Fibroblast of the aortic adventitia (primary cell): ENCODE measurements at regions not wholly inside any gene's neighbourhood (a gene's known extent, or its start where the extent isn't known, plus 50 kb on each side); places are given as distances from the start of the nearest gene placed in this dataset.
"Not testable (repeated sequence)": the region's sequence is repeated elsewhere in the genome, so short reads cannot be mapped to it uniquely, and the experiment has no call there.

Source experiments
- DNase-seq: peaks from one replicate; pipeline ENCODE4 v3.0.0-alpha.2; 2010; ENCODE audit warnings: low read depth
- H3K4me3 ChIP-seq: 2 replicates; pipeline ENCODE4 v1.5.1; 2011; ENCODE audit warnings: low read depth, mild to moderate bottlenecking, control low read depth, low read length, moderate library complexity
- TF ChIP-seq, protein P1 (sequence below): IDR thresholded peaks from 2 replicates; pipeline ENCODE4 v1.5.1; 2011; ENCODE audit warnings: mild to moderate bottlenecking, low read length, control low read depth, inconsistent platforms; ENCODE audit not compliant: insufficient read depth

DNA sequence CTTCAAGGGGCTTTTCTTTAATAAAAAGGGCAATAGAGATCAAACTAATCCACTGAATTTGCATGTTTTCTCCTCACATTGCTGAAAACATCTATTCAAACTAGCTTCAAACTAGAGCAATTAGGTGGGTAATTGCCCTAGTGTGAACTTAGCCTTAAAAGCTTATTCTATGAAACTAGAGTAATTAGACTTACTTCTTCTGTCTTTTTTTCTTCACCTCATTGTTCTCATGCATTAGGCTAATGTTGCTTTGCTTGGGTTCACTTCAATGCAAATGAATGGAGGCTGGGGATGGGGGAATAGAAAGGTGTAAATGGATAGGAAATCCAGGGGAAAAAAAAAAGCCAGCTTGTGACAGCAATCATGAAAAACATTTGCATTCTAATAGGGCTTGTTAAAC lies 414.8 kb upstream of the LMO3 start:
- TF ChIP-seq, protein P1, sequence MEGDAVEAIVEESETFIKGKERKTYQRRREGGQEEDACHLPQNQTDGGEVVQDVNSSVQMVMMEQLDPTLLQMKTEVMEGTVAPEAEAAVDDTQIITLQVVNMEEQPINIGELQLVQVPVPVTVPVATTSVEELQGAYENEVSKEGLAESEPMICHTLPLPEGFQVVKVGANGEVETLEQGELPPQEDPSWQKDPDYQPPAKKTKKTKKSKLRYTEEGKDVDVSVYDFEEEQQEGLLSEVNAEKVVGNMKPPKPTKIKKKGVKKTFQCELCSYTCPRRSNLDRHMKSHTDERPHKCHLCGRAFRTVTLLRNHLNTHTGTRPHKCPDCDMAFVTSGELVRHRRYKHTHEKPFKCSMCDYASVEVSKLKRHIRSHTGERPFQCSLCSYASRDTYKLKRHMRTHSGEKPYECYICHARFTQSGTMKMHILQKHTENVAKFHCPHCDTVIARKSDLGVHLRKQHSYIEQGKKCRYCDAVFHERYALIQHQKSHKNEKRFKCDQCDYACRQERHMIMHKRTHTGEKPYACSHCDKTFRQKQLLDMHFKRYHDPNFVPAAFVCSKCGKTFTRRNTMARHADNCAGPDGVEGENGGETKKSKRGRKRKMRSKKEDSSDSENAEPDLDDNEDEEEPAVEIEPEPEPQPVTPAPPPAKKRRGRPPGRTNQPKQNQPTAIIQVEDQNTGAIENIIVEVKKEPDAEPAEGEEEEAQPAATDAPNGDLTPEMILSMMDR = no peak
- DNase-seq = no peak
- H3K4me3 ChIP-seq = no peak overlapping the region

GRCh38 chr12:17017402-17017801 lies 411.4 kb upstream of the LMO3 start:
- no peak for DNase-seq
- TF ChIP-seq, protein P1 = no peak
- no peak overlapping the region for H3K4me3 ChIP-seq

DNA sequence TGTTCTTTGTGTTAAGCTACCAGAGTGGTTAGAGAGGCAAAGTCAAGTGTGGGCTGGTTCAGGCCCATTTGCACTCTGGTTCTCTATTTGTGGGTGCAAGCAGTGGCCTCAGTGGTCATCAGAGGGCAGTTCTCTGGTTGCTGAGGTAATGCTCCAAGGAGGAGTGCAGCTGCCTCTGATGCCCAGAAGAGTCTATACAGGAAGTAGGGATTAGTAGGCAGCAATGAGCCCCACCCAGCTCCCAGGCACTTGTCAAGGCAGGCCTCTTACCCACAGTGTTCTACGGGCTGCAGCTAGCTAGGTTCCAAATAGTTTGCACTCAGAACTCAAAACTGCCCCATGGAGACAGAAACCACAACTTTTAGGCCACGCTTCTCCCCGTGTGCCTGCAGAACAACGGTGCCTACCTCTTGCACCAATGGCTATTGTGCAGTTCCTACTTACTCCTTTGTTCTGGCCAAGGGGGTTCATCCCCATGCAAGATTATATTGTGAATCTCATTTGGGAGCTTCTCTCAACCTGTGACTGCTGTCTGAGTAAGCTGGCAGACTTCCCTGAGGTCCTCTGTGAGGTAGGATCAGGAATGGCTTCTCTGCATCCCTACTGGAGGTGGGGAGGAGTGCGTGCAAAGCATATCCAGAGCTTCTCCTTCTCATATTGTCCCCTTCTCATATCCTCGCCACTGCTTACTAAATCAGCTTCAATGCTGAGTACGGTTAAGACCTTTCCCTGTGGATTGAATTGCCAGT lies 410.3 kb upstream of the LMO3 start:
- no peak for DNase-seq
- TF ChIP-seq, protein P1 = no peak
- no peak overlapping the region for H3K4me3 ChIP-seq

DNA sequence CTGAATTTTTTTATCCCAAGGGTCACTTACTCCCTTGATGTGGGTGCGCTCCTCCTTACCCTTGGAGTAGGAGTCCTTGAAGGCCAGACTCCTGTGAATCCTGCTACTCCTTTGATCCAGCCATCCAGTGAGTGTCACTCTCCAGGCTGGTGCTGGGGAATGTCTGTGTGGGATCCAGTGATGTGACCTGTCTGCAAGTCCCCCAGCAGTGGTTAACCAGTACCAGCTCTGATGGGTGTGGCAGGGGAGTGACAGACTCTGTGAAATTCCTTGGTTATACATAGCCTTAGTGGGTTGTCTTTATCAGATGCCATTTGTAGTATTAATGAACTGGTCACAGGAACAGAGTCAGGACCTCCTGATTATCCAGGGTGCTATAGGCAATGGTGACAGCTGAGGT lies 409.5 kb upstream of the LMO3 start:
- H3K4me3 ChIP-seq = no peak overlapping the region
- TF ChIP-seq, protein P1 = no peak
- no peak for DNase-seq

GRCh38 chr12:17007442-17008040 lies 401.6 kb upstream of the LMO3 start:
- DNase-seq, H3K4me3 ChIP-seq: not testable (repeated sequence)

DNA sequence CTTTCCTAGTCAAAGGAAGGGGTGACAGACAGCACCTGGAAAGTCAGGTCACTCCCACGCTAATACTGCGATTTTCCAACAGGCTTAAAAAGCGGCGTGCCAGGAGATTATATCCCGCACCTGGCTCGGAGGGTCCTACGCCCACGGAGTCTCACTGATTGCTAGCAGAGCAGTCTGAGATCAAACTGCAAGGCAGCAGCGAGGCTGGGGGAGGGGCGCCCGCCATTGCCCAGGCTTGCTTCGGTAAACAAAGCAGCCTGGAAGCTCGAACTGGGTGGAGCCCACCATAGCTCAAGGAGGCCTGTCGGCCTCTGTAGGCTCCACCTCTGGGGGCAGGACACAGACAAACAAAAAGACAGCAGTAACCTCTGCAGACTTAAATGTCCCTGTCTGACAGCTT lies 392.6 kb upstream of the LMO3 start:
- DNase-seq, H3K4me3 ChIP-seq: not testable (repeated sequence)

DNA sequence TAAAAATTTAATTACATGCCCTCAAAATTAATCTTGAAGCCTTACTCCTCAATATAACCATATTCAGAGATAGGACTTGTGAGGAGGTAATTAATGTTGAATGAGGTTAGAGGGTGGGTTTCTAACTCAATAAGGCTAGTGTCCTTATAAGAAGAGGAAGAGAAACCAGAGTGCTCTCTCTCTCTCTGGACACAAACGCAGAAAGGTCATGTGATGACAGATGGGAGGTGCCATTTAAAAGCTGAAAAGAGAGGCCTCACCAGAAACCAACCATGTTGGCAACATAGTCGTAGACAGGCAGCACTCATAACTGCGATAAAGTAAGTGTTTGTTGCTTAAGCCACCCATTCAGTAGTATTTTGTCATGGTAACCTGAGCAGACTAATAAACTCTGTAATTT lies 378.5 kb upstream of the LMO3 start:
- no peak overlapping the region for H3K4me3 ChIP-seq
- no peak for DNase-seq
- TF ChIP-seq, protein P1 = no peak
